NCI-H345 (cell line): ENCODE measurements at regions not wholly inside any gene's neighbourhood (a gene's known extent, or its start where the extent isn't known, plus 50 kb on each side); places are given as distances from the start of the nearest gene placed in this dataset.
A peak's percentile ranks its signal among the peaks of the same experiment; 100 is the strongest.

Experiments used
- DNase-seq: peaks from one replicate; lab custom pipeline; 2025; lab: John Stamatoyannopoulos, UW

DNA sequence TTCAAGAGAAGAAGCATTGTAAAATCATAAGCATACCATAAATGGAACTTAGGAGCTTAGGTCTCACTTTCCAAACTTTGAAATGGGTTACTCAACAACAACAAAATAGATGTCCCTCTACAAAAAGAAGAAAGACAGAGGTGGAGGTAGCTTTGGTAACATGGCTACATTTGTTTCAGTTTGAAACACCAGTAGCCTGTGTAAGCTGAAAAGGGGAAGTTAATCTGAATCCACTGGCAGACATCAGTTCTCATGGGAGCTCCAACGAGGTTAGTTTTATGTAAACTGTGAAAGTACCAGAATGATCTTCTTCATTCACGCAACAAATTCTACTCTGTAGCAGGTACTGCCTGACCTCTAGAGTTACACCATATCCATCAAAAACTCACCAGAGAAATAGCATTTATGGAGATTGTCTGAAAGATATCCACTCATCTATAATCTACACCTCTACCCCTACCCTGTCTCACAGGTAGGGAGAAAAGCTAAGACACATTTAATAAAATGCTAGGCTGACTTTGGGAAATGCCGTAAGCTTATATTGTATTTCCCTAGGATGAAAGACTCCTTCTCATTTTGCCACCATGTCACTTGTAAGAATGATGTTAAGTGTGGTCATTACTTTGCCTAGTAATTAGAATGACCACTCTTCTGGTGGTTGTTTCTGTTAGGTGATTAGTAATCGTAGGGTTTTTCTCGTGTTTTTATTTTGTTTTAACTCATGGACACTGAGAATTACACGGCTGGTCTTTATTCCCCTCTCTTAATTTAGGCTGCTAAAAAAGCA, 224.1 kb downstream of the ASCL1 start:
- DNase-seq: no peak

DNA sequence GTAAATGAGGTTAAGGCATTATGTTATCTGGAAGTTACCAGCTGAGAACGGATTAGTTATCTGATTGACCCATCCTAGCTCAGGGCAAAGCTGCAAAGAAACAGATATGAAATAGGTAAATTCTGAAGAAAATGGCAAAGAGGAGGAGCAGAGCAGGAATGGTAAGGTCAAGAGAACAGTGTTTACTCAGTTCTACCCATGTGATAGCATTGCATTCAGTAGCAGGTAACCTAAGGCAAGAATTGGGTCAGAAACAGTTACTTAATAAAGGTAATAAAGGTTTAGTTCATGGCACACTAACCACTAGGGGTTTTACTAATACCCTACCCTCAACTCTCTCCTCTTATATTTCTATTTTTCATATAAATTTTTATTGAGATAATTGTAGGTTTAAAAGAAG, 224.8 kb downstream of the ASCL1 start:
- DNase-seq: no peak

- no peak for DNase-seq
These were observed 239.0 kb downstream of the ASCL1 start for GRCh38 chr12:103196467-103196866.

DNA sequence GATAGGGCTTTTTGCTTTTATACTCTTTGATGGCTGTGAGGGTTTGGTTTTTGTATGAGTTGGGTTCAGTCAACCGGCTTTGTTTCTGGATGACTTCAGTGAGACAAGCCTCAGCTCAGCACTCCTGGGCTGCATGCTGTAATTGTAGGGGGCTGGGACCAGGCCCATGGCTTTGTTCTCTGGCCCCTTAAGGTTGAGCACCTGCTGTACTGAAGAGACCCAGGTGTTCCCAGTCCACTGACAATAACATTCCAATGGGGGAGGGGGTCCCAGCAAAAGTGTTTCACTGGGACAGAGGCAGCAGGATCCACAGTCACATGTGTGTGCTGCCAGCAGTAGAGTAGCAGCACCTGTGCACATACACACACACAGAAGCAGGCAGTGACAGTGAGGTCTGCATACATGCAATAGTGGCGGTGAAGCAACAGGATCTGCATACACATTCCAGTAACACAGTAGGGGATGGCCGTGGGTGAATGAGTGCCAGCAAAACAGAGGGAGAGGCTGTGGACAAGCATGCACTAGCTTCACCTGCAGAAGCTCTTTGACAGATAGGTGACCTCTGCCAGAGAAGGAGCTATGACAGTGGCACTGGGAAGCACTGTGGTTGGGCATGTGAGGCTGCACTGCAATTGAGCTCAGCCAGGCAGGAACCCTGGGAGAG, 240.4 kb downstream of the ASCL1 start:
- peak; percentile 83 for DNase-seq

- no peak for DNase-seq
These were observed 241.0 kb downstream of the ASCL1 start for GRCh38 chr12:103198499-103198898.

DNA sequence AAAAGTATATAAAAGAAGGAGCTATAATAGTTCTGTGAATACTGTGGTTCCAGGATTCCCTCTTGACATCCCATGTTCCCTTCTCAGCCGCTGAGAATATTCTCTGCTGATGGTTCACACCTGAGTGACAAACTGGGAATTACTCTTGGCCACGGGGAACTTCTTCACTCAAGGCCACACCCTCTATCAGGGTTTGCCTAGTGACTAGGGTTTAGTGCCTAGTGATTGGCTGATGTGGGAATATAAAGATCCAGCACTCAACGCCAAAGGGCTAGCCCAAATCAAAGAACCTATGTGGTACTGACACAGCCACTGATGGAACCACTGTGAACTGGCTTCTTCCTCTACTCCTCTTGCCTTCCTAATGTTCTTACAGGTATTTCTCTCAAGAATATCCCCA, 248.4 kb downstream of the ASCL1 start:
- DNase-seq: no peak

DNA sequence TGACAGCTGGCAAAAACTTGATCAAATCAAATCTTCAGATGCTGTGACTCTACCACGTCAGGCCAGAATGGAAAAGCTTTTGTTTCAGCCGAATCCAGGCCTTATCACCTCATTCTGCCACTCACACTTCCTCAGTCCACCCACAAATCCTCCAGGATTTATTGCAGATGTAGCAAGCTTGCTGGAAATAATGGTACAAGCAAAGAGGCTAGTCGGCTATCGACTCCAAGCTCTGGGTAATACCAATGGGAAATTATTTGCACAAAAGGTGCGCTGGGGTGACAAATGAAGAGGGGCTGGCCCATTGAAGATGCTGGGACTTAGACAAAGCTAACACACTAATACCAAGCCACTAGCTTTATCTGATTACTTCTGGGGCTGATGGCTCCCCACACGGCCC, 250.5 kb downstream of the ASCL1 start:
- peak; percentile 73 for DNase-seq

DNA sequence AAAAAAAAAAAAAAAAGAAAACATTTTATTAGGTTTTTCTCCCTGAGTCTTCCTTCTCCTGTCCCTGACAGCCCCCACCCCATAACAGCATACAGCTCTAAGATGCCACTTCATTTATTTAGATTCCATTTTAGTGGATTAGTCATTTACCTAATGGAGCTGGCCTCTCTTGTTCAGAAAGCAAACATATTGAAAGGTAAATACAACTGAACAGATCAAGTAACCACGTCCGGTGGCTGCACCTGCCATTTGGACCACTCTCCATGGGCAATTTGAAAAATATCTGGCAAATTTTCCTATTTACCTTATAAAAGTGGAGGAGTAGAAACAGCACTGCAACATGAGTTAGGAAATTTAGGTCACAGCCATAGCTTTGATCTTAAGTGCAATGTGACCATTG, 254.6 kb downstream of the C12orf42 start:
- peak; percentile 97 for DNase-seq

DNA sequence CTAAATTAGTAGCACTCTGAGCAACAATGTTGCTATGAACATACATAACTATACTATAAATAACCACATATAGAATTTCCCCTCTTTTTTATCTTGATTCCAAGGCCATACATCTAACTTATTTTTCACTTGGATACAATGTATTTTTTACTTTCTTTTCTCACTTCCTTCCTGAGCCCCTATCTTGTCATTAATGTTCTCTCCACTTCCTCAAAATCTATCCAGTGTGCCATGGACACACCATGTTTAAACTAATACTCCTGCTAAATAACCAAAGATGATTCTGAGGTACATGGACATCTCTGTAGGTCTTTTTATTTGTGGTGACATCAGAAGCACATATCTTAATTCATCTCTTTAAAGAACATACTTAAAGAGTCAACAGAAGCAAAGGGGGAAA, 251.2 kb downstream of the C12orf42 start:
- no peak for DNase-seq

GRCh38 chr12:103247531-103247930, 248.2 kb downstream of the C12orf42 start:
- DNase-seq: no peak

DNA sequence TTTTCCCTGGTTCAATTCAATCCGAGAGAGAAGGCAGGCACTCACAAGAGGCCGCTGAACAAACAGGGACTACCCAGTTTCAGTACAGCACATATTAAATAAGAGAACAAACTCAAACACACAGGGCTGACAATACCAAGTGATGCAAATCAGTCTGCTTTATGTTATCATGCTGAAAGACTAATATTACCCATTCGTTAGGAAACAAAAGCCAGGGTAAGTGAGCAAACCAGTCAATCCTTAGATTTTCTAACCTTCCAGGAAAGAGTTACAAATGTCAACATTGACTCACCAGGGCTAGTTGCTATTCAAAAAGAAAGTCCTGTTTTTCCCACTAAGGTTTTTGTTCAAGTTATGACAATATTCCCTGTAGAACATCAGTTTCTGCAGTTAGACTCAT, 246.2 kb downstream of the C12orf42 start:
- DNase-seq: peak; percentile 91

- no peak for DNase-seq
These were observed 245.3 kb downstream of the C12orf42 start for GRCh38 chr12:103250487-103250886.
